HEK293 (cell line): ENCODE measurements at regions not wholly inside any gene's neighbourhood (a gene's known extent, or its start where the extent isn't known, plus 50 kb on each side); places are given as distances from the start of the nearest gene placed in this dataset.

Experiments
- CTCF ChIA-PET: fragments of 350-600 bp; formaldehyde crosslinking; extraction: SDS; loops from one replicate; lab custom pipeline; 2021; ENCODE audit warnings: antibody characterized with exemption; lab: Yijun Ruan, JAX
- POLR2A ChIA-PET: fragments of 300-600 bp; formaldehyde crosslinking; extraction: SDS; loops from one replicate; lab custom pipeline; 2020; ENCODE audit warnings: antibody characterized with exemption, inconsistent platforms; lab: Yijun Ruan, JAX
- H3K27ac ChIP-seq: fragments of 200-500 bp; sonication (Bioruptor generic); 2 replicates; pipeline ENCODE4 v1.5.1; 2014; ENCODE audit warnings: low read depth, low read length, control low read depth, inconsistent platforms; ENCODE audit errors: extremely low read depth
- H3K36me3 ChIP-seq, 2 experiments: fragments of 200-500 bp in 1 of 2; sonication (Bioruptor generic) in 1 of 2; 1 replicate in 1 of 2; 2 replicates in 1 of 2; pipeline ENCODE4 v1.5.1; 2014 to 2017; ENCODE audit warnings: inconsistent platforms in 2 of 2, low read length in 2 of 2; ENCODE audit not compliant: control insufficient read depth in 2 of 2, insufficient read depth in 1 of 2
- H3K4me1 ChIP-seq: fragments of 200-500 bp; sonication (Bioruptor generic); 2 replicates; pipeline ENCODE4 v1.5.1; 2014; ENCODE audit warnings: mild to moderate bottlenecking, low read length, inconsistent platforms; ENCODE audit not compliant: control insufficient read depth, insufficient read depth
- H3K4me3 ChIP-seq: 2 replicates; pipeline ENCODE4 v1.5.1; 2011; ENCODE audit warnings: low read depth, mild to moderate bottlenecking, control low read depth, low read length, moderate library complexity
- H3K9me3 ChIP-seq: fragments of 200-500 bp; sonication (Bioruptor generic); 2 replicates; pipeline ENCODE4 v1.5.1; 2014; ENCODE audit warnings: low read depth, low read length, inconsistent platforms; ENCODE audit not compliant: control insufficient read depth, insufficient read depth
- BCL11A ChIP-seq: fragments of 450-650 bp; formaldehyde crosslinking; IDR thresholded peaks from 2 replicates; pipeline ENCODE4 v1.5.1; 2016; ENCODE audit warnings: low read depth, missing biosample characterization, missing genetic modification characterization
- GFI1B ChIP-seq: fragments of 450-650 bp; formaldehyde crosslinking; IDR thresholded peaks from 2 replicates; pipeline ENCODE4 v1.5.1; 2016; ENCODE audit warnings: missing biosample characterization, missing genetic modification characterization
- HOXA7 ChIP-seq: sonication (generic); formaldehyde crosslinking; IDR thresholded peaks from 2 replicates; pipeline ENCODE4 v1.8.1; 2022; ENCODE audit warnings: missing genetic modification reagents, borderline replicate concordance
- KLF10 ChIP-seq: fragments of 450-650 bp; IDR thresholded peaks from 2 replicates; pipeline ENCODE4 v1.5.1; 2018; ENCODE audit warnings: missing biosample characterization, mild to moderate bottlenecking, missing genetic modification characterization
- ZFP3 ChIP-seq: fragments of 450-650 bp; formaldehyde crosslinking; IDR thresholded peaks from 2 replicates; pipeline ENCODE4 v1.5.1; 2016; ENCODE audit warnings: low read depth, missing biosample characterization, missing genetic modification characterization
- ZFP69B ChIP-seq: fragments of 450-650 bp; formaldehyde crosslinking; IDR thresholded peaks from 2 replicates; pipeline ENCODE4 v1.5.1; 2016; ENCODE audit warnings: missing biosample characterization, missing genetic modification characterization
- ZNF146 ChIP-seq: fragments of 450-650 bp; formaldehyde crosslinking; IDR thresholded peaks from 2 replicates; pipeline ENCODE4 v1.5.1; 2016; ENCODE audit warnings: missing biosample characterization, missing genetic modification characterization
- ZNF157 ChIP-seq: fragments of 450-650 bp; formaldehyde crosslinking; IDR thresholded peaks from 2 replicates; pipeline ENCODE4 v1.5.1; 2016; ENCODE audit warnings: missing biosample characterization, missing genetic modification characterization
- ZNF175 ChIP-seq: fragments of 450-650 bp; formaldehyde crosslinking; IDR thresholded peaks from 2 replicates; pipeline ENCODE4 v1.5.1; 2016; ENCODE audit warnings: missing biosample characterization, missing genetic modification characterization
- ZNF404 ChIP-seq: fragments of 450-650 bp; formaldehyde crosslinking; IDR thresholded peaks from 2 replicates; pipeline ENCODE4 v1.5.1; 2017; ENCODE audit warnings: missing biosample characterization, missing genetic modification characterization
- ZNF623 ChIP-seq: fragments of 450-650 bp; formaldehyde crosslinking; IDR thresholded peaks from 2 replicates; pipeline ENCODE4 v1.5.1; 2016; ENCODE audit warnings: missing biosample characterization, missing genetic modification characterization
- ZNF768 ChIP-seq: fragments of 450-650 bp; formaldehyde crosslinking; IDR thresholded peaks from 2 replicates; pipeline ENCODE4 v1.5.1; 2018; ENCODE audit warnings: missing biosample characterization, mild to moderate bottlenecking, missing genetic modification characterization
- ZSCAN30 ChIP-seq: fragments of 450-650 bp; IDR thresholded peaks from 2 replicates; pipeline ENCODE4 v1.5.1; 2018; ENCODE audit warnings: missing biosample characterization, mild to moderate bottlenecking, missing genetic modification characterization, moderate library complexity
- TF ChIP-seq, protein P1 (sequence below): fragments of 450-650 bp; formaldehyde crosslinking; IDR thresholded peaks from 2 replicates; pipeline ENCODE4 v1.5.1; 2016; ENCODE audit warnings: missing biosample characterization, missing genetic modification characterization
- TF ChIP-seq, protein P2 (sequence below): fragments of 450-650 bp; formaldehyde crosslinking; IDR thresholded peaks from 2 replicates; pipeline ENCODE4 v1.5.1; 2016; ENCODE audit warnings: missing biosample characterization, missing genetic modification characterization, low read depth
- TF ChIP-seq, protein P3 (sequence below): fragments of 450-650 bp; formaldehyde crosslinking; IDR thresholded peaks from 2 replicates; pipeline ENCODE4 v1.5.1; 2016; ENCODE audit warnings: missing biosample characterization, missing genetic modification characterization
- TF ChIP-seq, protein P4 (sequence below): fragments of 450-650 bp; formaldehyde crosslinking; IDR thresholded peaks from 2 replicates; pipeline ENCODE4 v1.5.1; 2016; ENCODE audit warnings: missing biosample characterization, missing genetic modification characterization

DNA sequence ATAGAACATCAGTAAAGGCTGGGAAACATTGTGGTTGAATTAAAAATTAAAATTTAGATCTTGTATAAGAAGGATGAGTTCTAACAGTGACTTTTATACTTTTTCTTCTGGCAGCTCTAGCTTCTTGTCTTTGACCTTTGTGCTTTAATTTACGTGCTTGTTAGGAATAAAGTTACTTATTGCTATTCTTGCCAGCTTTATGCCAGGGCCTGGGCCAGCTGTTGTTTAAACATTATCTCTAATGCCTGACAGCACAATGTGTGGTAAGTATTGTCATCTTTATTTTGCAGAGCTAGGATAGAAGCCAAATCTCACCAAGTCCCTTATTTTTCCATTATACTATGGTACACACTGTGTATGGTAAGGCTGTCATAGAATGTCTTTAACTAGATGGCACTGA is 766.7 kb upstream of the GOLIM4 start (continued):
- TF ChIP-seq GFI1B (tag by site-specific recombination), result no peak
- no peak for TF ChIP-seq ZNF157
- no peak for TF ChIP-seq ZNF175 (tag by site-specific recombination)
- no peak for TF ChIP-seq ZNF768
- no peak for TF ChIP-seq ZNF146 (tag by site-specific recombination)
- TF ChIP-seq, protein P1, sequence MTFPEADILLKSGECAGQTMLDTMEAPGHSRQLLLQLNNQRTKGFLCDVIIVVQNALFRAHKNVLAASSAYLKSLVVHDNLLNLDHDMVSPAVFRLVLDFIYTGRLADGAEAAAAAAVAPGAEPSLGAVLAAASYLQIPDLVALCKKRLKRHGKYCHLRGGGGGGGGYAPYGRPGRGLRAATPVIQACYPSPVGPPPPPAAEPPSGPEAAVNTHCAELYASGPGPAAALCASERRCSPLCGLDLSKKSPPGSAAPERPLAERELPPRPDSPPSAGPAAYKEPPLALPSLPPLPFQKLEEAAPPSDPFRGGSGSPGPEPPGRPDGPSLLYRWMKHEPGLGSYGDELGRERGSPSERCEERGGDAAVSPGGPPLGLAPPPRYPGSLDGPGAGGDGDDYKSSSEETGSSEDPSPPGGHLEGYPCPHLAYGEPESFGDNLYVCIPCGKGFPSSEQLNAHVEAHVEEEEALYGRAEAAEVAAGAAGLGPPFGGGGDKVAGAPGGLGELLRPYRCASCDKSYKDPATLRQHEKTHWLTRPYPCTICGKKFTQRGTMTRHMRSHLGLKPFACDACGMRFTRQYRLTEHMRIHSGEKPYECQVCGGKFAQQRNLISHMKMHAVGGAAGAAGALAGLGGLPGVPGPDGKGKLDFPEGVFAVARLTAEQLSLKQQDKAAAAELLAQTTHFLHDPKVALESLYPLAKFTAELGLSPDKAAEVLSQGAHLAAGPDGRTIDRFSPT (tag by site-specific recombination), result no peak
- TF ChIP-seq, protein P2, sequence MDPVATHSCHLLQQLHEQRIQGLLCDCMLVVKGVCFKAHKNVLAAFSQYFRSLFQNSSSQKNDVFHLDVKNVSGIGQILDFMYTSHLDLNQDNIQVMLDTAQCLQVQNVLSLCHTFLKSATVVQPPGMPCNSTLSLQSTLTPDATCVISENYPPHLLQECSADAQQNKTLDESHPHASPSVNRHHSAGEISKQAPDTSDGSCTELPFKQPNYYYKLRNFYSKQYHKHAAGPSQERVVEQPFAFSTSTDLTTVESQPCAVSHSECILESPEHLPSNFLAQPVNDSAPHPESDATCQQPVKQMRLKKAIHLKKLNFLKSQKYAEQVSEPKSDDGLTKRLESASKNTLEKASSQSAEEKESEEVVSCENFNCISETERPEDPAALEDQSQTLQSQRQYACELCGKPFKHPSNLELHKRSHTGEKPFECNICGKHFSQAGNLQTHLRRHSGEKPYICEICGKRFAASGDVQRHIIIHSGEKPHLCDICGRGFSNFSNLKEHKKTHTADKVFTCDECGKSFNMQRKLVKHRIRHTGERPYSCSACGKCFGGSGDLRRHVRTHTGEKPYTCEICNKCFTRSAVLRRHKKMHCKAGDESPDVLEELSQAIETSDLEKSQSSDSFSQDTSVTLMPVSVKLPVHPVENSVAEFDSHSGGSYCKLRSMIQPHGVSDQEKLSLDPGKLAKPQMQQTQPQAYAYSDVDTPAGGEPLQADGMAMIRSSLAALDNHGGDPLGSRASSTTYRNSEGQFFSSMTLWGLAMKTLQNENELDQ (tag by site-specific recombination), result no peak
- no peak for TF ChIP-seq ZFP69B

DNA sequence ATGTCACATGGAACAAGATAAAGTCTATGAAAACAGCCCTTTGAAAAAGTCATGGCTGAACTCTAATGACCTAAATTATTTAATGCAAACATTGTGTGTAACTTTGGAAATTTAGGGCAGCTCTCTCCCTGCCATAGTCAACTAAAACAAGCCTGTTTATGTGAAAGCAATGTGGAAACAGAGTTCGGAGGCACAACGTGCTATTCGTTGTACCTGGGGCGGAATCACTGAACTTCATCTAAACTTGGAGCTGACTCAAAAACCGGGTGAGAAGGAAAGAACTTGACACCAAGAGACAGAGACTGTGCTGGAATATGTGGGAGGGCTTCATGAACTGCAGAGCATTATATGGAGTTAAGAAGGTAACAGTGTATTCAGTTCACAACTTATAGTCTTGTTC is 764.9 kb upstream of the GOLIM4 start:
- H3K36me3 ChIP-seq, result no peaks in the 10 kb centered on the region
- no peak overlapping the region for H3K4me3 ChIP-seq
- TF ChIP-seq HOXA7 (CRISPR knock-in tag), result no peak
- TF ChIP-seq KLF10 (tag by site-specific recombination), result no peak
- TF ChIP-seq, protein P1 (tag by site-specific recombination), result no peak
- TF ChIP-seq BCL11A (tag by site-specific recombination), result no peak
- ChIA-PET CTCF (interaction anchor here (1.1 kb wide), 1 partner anchor 13 kb away, joined by 3 read pairs; no protein-coding TSS in a partner anchor), POLR2A (no interaction called here)
- H3K9me3 ChIP-seq, result no peaks in the 10 kb centered on the region
- H3K4me1 ChIP-seq, result no peaks in the 10 kb centered on the region
- H3K27ac ChIP-seq, result no peak overlapping the region

DNA sequence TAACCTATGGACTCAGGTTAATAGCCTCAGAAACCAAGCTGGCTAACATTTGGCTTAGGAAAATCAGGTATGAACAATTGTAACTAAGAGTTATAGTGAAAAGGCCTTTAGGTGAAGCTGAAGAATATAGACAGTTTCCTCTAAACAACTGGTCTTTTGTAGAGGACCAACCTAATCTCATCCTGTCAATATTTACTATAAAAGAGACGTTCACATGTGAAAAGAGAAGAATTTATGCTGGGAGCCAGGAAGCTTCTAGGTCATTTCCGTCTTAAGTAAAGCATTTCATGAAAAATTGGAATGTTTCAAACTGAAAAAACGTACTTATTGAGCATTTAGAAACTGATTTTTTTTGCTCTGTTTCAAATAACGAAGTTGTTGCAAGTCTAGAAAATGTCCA is 764.3 kb upstream of the GOLIM4 start:
- CTCF ChIA-PET, result interaction anchor here (1.1 kb wide), 1 partner anchor 12 kb away, joined by 3 read pairs; no protein-coding TSS in a partner anchor
- Histone ChIP-seq H3K27ac (no peak overlapping the region), H3K4me3 (no peak overlapping the region), H3K36me3 (no peaks in the 10 kb centered on the region), H3K4me1 (no peaks in the 10 kb centered on the region), H3K9me3 (no peaks in the 10 kb centered on the region)
- TF ChIP-seq, protein P3, sequence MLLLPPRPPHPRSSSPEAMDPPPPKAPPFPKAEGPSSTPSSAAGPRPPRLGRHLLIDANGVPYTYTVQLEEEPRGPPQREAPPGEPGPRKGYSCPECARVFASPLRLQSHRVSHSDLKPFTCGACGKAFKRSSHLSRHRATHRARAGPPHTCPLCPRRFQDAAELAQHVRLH (tag by site-specific recombination), result no peak
- TF ChIP-seq ZNF404 (no peak), ZNF623 (tag by site-specific recombination) (no peak), ZSCAN30 (tag by site-specific recombination) (no peak), ZFP3 (tag by site-specific recombination) (no peak)
- TF ChIP-seq, protein P4, sequence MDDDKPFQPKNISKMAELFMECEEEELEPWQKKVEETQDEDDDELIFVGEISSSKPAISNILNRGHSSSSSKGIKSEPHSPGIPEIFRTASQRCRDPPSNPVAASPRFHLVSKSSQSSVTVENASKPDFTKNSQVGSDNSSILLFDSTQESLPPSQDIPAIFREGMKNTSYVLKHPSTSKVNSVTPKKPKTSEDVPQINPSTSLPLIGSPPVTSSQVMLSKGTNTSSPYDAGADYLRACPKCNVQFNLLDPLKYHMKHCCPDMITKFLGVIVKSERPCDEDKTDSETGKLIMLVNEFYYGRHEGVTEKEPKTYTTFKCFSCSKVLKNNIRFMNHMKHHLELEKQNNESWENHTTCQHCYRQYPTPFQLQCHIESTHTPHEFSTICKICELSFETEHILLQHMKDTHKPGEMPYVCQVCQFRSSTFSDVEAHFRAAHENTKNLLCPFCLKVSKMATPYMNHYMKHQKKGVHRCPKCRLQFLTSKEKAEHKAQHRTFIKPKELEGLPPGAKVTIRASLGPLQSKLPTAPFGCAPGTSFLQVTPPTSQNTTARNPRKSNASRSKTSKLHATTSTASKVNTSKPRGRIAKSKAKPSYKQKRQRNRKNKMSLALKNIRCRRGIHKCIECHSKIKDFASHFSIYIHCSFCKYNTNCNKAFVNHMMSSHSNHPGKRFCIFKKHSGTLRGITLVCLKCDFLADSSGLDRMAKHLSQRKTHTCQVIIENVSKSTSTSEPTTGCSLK (tag by site-specific recombination), result no peak
- POLR2A ChIA-PET, result no interaction called here
